Neutrophil (primary cell): ENCODE measurements at regions not wholly inside any gene's neighbourhood (a gene's known extent, or its start where the extent isn't known, plus 50 kb on each side); places are given as distances from the start of the nearest gene placed in this dataset.

Source experiments
- H3K27ac ChIP-seq: fragments of 200-600 bp; sonication (generic); 2 replicates; pipeline ENCODE4 v1.5.1; 2016; ENCODE audit warnings: mild to moderate bottlenecking, moderate library complexity
- H3K27me3 ChIP-seq: fragments of 200-600 bp; sonication (generic); 2 replicates; pipeline ENCODE4 v1.6.0; 2016; ENCODE audit warnings: mild to moderate bottlenecking
- H3K36me3 ChIP-seq: fragments of 200-600 bp; sonication (generic); 2 replicates; pipeline ENCODE4 v1.5.1; 2017
- H3K4me1 ChIP-seq, 2 experiments: fragments of 200-600 bp in 1 of 2; sonication (generic) in 1 of 2; 1 replicate in 1 of 2; 2 replicates in 1 of 2; pipeline versions ENCODE4 v1.5.1 to v1.6.1; 2013 to 2016; ENCODE audit warnings: low read depth in 1 of 2, low read length in 1 of 2, mild to moderate bottlenecking in 1 of 2, moderate library complexity in 1 of 2; ENCODE audit not compliant: control insufficient read depth in 1 of 2, insufficient read depth in 1 of 2
- H3K4me3 ChIP-seq, 2 experiments: fragments of 200-600 bp in 1 of 2; sonication (generic) in 1 of 2; 1 replicate in 1 of 2; 2 replicates in 1 of 2; pipeline ENCODE4 v1.5.1; 2013 to 2016; ENCODE audit warnings: low read depth in 1 of 2, low read length in 1 of 2, mild to moderate bottlenecking in 1 of 2, moderate library complexity in 1 of 2
- H3K9me3 ChIP-seq: fragments of 200-600 bp; sonication (generic); 2 replicates; pipeline ENCODE4 v1.5.1; 2016
- TF ChIP-seq, protein P1 (sequence below): fragments of 200-600 bp; sonication (generic); IDR thresholded peaks from 2 replicates; pipeline ENCODE4 v1.5.1; 2016; ENCODE audit warnings: antibody characterized with exemption

DNA sequence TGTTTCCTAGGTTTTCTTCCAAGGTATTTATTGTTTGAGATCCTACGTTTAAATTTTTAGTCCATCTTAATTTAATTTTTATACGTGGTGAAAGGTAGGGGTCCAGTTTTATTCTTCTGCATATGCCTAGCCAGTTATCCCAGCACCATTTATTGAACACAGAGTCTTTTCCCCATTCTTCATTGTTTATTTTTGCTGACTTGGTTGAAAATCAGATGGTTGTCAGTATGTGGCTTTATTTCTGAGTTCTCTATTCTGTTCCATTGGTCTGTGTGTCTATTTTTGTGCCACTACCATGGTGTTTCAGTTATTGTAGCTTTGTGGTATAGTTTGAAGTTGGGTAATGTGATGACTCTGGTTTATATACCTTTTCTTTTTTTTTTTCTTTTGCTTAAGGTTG, 753.0 kb upstream of the GOT2 start:
- H3K36me3 ChIP-seq, result no peaks in the 10 kb centered on the region
- H3K4me1 ChIP-seq, result no peaks in the 10 kb centered on the region
- H3K4me3 ChIP-seq, result no peak overlapping the region
- no peaks in the 10 kb centered on the region for H3K9me3 ChIP-seq
- H3K27ac ChIP-seq, result no peak overlapping the region
- TF ChIP-seq, protein P1, sequence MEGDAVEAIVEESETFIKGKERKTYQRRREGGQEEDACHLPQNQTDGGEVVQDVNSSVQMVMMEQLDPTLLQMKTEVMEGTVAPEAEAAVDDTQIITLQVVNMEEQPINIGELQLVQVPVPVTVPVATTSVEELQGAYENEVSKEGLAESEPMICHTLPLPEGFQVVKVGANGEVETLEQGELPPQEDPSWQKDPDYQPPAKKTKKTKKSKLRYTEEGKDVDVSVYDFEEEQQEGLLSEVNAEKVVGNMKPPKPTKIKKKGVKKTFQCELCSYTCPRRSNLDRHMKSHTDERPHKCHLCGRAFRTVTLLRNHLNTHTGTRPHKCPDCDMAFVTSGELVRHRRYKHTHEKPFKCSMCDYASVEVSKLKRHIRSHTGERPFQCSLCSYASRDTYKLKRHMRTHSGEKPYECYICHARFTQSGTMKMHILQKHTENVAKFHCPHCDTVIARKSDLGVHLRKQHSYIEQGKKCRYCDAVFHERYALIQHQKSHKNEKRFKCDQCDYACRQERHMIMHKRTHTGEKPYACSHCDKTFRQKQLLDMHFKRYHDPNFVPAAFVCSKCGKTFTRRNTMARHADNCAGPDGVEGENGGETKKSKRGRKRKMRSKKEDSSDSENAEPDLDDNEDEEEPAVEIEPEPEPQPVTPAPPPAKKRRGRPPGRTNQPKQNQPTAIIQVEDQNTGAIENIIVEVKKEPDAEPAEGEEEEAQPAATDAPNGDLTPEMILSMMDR, result no peak
- H3K27me3 ChIP-seq, result no peaks in the 10 kb centered on the region

DNA sequence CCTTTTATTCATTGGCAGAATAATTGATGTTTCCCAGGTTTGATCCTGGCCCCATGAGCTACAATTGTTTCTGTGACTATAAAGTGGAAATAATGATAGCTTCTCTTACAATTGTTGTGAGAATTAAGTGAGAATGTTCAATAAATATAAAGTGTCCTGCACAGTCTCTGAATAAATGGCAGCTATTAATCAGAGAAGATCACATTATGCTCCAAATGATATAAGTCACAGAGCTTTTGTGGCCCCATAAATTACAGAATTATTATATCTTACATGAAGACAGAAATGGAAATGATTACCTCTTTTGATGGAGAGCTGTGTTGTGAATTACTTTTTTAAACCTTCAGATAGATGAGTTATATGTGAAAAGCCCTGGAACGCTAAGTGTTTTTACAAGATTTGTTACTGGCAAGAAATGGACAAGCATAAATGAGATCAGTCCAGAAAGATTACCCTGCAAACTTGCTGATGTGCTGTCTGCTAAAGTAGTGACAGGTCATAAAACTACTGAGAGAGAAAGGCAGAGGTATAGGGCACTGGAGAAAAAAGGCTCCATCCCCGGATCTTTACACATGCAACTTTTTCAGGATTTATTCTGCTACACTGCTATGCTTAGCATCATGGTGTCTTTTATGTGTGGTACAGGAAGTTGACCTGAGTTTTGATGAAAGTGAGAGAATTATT, 750.9 kb upstream of the GOT2 start:
- Histone ChIP-seq H3K27me3 (no peaks in the 10 kb centered on the region), H3K4me3 (no peak overlapping the region), H3K27ac (no peak overlapping the region), H3K36me3 (no peaks in the 10 kb centered on the region), H3K9me3 (no peaks in the 10 kb centered on the region), H3K4me1 (no peaks in the 10 kb centered on the region)
- TF ChIP-seq, protein P1, result no peak

DNA sequence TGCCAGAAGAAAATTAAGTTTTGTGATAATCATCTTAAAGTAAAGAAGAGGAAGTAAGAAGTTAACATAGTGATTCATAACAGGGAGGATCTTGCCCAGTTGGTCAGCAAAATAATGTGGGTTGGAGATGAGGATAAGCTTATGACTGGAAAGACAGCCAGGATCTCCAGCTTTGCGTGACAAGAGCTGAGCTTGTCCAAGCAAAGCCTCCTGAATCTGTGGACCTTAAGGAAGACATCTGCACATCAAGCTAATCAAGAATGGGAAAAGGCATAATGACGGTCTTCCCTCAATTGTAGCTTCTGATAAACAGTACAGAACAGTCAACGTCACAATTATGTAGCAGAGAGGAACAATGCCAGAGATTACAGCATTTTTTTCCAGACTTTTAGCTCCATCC, 744.7 kb upstream of the GOT2 start:
- no peaks in the 10 kb centered on the region for H3K36me3 ChIP-seq
- no peak overlapping the region for H3K4me3 ChIP-seq
- H3K27me3 ChIP-seq, result no peaks in the 10 kb centered on the region
- H3K9me3 ChIP-seq, result no peaks in the 10 kb centered on the region
- TF ChIP-seq, protein P1, result no peak
- H3K27ac ChIP-seq, result no peak overlapping the region
- H3K4me1 ChIP-seq, result no peaks in the 10 kb centered on the region

DNA sequence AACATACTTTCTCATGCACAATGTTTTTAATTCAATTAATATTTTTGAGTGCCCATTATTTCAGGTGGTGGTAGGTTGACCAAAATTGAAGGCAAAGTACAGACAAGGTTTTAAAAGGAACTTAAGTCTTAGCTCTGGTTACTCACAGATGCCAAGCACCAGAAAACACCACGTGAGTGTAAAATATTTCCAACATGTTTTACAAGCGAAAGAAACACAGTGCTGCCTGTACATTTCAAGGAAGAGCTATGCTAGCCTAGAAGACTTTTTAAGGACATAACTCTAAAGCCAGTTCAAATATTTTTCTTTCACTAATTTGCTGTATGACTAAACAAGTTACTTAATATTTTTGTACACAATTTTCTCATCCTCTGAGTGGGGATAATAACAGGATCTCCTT, 736.4 kb upstream of the GOT2 start:
- no peaks in the 10 kb centered on the region for H3K27me3 ChIP-seq
- H3K4me1 ChIP-seq, result no peaks in the 10 kb centered on the region
- H3K36me3 ChIP-seq, result no peaks in the 10 kb centered on the region
- no peak overlapping the region for H3K4me3 ChIP-seq
- H3K9me3 ChIP-seq, result no peaks in the 10 kb centered on the region
- TF ChIP-seq, protein P1, result no peak
- no peak overlapping the region for H3K27ac ChIP-seq

DNA sequence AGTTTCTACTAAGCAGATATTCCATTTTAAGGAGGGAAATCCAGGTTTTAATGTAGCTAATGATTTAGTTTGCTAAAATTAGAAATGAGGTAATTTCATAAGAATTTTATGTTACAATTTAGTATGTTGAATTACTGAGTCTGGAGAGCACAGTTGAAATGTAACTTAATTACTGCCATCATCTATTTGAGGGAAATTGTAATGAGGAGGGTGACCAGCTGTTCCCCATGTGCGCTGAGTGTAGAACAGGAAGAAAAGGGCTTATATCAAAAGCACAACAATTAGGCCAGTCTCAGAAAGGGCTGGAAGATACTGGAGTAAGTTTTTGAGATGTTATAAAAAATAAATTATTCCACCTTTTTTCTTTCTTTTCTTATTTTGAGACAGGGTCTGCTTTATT, 735.1 kb upstream of the GOT2 start:
- Histone ChIP-seq H3K4me3 (no peak overlapping the region), H3K9me3 (no peaks in the 10 kb centered on the region), H3K4me1 (no peaks in the 10 kb centered on the region), H3K27ac (no peak overlapping the region), H3K36me3 (no peaks in the 10 kb centered on the region), H3K27me3 (no peaks in the 10 kb centered on the region)
- TF ChIP-seq, protein P1, result no peak
